Fibroblast of villous mesenchyme (primary cell): ENCODE measurements at regions not wholly inside any gene's neighbourhood (a gene's known extent, or its start where the extent isn't known, plus 50 kb on each side); places are given as distances from the start of the nearest gene placed in this dataset.

Experiments
- DNase-seq: peaks from one replicate; pipeline ENCODE4 v3.0.0-alpha.2; 2010; ENCODE audit warnings: low read depth
- H3K4me3 ChIP-seq: 2 replicates; pipeline ENCODE4 v1.5.1; 2011; ENCODE audit warnings: low read depth, mild to moderate bottlenecking, low read length
- CTCF ChIP-seq: IDR thresholded peaks from 2 replicates; pipeline ENCODE4 v1.5.1; 2012; ENCODE audit warnings: low read depth, mild to moderate bottlenecking, low read length; ENCODE audit not compliant: insufficient read depth

GRCh38 chr2:81328968-81329367, 1024.4 kb upstream of the LRRTM1 start:
- DNase-seq: no peak
- no peak for TF ChIP-seq CTCF
- H3K4me3 ChIP-seq: no peak overlapping the region

GRCh38 chr2:81327911-81328310, 1023.4 kb upstream of the LRRTM1 start:
- DNase-seq: no peak
- no peak overlapping the region for H3K4me3 ChIP-seq
- no peak for TF ChIP-seq CTCF

- TF ChIP-seq CTCF: peak; percentile 16
- no peak for DNase-seq
- H3K4me3 ChIP-seq: no peak overlapping the region
Observed at GRCh38 chr2:81324046-81324445, 1019.5 kb upstream of the LRRTM1 start.

GRCh38 chr2:81304154-81304830, 999.7 kb upstream of the LRRTM1 start:
- no peak for DNase-seq
- TF ChIP-seq CTCF: no peak
- H3K4me3 ChIP-seq: no peak overlapping the region

GRCh38 chr2:81303321-81303720, 998.8 kb upstream of the LRRTM1 start:
- no peak overlapping the region for H3K4me3 ChIP-seq
- DNase-seq: no peak
- no peak for TF ChIP-seq CTCF

- DNase-seq: no peak
- TF ChIP-seq CTCF: no peak
- no peak overlapping the region for H3K4me3 ChIP-seq
Observed at GRCh38 chr2:81299841-81300240, 995.3 kb upstream of the LRRTM1 start.

GRCh38 chr2:81290846-81291245, 986.3 kb upstream of the LRRTM1 start:
- H3K4me3 ChIP-seq: no peak overlapping the region
- no peak for TF ChIP-seq CTCF
- DNase-seq: no peak
